HepG2 (cell line): ENCODE measurements at regions not wholly inside any gene's neighbourhood (a gene's known extent, or its start where the extent isn't known, plus 50 kb on each side); places are given as distances from the start of the nearest gene placed in this dataset.

ENCODE experiments used
- E2F2 ChIP-seq: sonication (generic); formaldehyde crosslinking; IDR thresholded peaks from 2 replicates; pipeline ENCODE4 v1.4.0; 2020; ENCODE audit warnings: missing genetic modification reagents, borderline replicate concordance
- FOXA1 ChIP-seq, 2 experiments: fragments of 450-650 bp in 1 of 2; sonication (generic) in 1 of 2; formaldehyde crosslinking in 1 of 2; IDR thresholded peaks; 2 replicates each; pipeline versions ENCODE4 v1.4.0 to v1.6.1; 2016 to 2020; ENCODE audit warnings: missing genetic modification reagents in 1 of 2
- FOXC1 ChIP-seq: sonication (generic); formaldehyde crosslinking; IDR thresholded peaks from 2 replicates; pipeline ENCODE4 v1.8.0; 2022; ENCODE audit warnings: mild to moderate bottlenecking, missing genetic modification reagents, borderline replicate concordance
- FOXM1 ChIP-seq: sonication (generic); formaldehyde crosslinking; IDR thresholded peaks from 2 replicates; pipeline ENCODE4 v1.5.0; 2020; ENCODE audit warnings: missing genetic modification reagents
- JUN ChIP-seq: sonication (generic); formaldehyde crosslinking; IDR thresholded peaks from 2 replicates; pipeline ENCODE4 v1.4.0; 2020; ENCODE audit warnings: mild to moderate bottlenecking, missing genetic modification reagents
- KLF15 ChIP-seq: sonication (generic); formaldehyde crosslinking; IDR thresholded peaks from 2 replicates; pipeline ENCODE4 v1.8.1; 2023; ENCODE audit warnings: borderline replicate concordance, mild to moderate bottlenecking, inconsistent platforms, missing genetic modification reagents, mixed read lengths
- PRDM4 ChIP-seq: sonication (generic); formaldehyde crosslinking; IDR thresholded peaks from 2 replicates; pipeline ENCODE4 v1.9.0; 2021; ENCODE audit warnings: missing genetic modification reagents, borderline replicate concordance
- PREB ChIP-seq: sonication (generic); formaldehyde crosslinking; IDR thresholded peaks from 2 replicates; pipeline ENCODE4 v1.4.0; 2020; ENCODE audit warnings: missing genetic modification reagents
- SRSF9 ChIP-seq: fragments of 200-400 bp; formaldehyde crosslinking; IDR thresholded peaks from 2 replicates; pipeline ENCODE4 v1.6.1; 2018; ENCODE audit warnings: borderline replicate concordance, mild to moderate bottlenecking, low read depth, low read length; ENCODE audit not compliant: insufficient read depth, poor library complexity, severe bottlenecking
- YEATS2 ChIP-seq: sonication (generic); formaldehyde crosslinking; IDR thresholded peaks from 2 replicates; pipeline ENCODE4 v1.4.0; 2020; ENCODE audit warnings: missing genetic modification reagents, borderline replicate concordance
- ZBTB21 ChIP-seq: sonication (generic); formaldehyde crosslinking; IDR thresholded peaks from 2 replicates; pipeline ENCODE4 v1.4.0; 2020; ENCODE audit warnings: missing genetic modification reagents
- ZFAT ChIP-seq: sonication (generic); formaldehyde crosslinking; conservative IDR thresholded peaks from 2 replicates; pipeline ENCODE4 v1.8.1; 2023; ENCODE audit warnings: missing genetic modification reagents, inconsistent platforms
- ZNF510 ChIP-seq: sonication (generic); formaldehyde crosslinking; IDR thresholded peaks from 2 replicates; pipeline ENCODE4 v1.4.0; 2020; ENCODE audit warnings: low read depth, mild to moderate bottlenecking, missing genetic modification reagents
- ZNF512B ChIP-seq: sonication (generic); formaldehyde crosslinking; IDR thresholded peaks from 2 replicates; pipeline ENCODE4 v1.5.1; 2020; ENCODE audit warnings: missing genetic modification reagents, mild to moderate bottlenecking, borderline replicate concordance
- ZNF639 ChIP-seq: conservative IDR thresholded peaks from 2 replicates; pipeline ENCODE4 v1.6.1; 2018; ENCODE audit warnings: missing genetic modification reagents
- ZNF644 ChIP-seq: IDR thresholded peaks from 2 replicates; pipeline ENCODE4 v1.6.1; 2016; ENCODE audit warnings: low read depth
- ZSCAN31 ChIP-seq: sonication (generic); formaldehyde crosslinking; IDR thresholded peaks from 2 replicates; pipeline ENCODE4 v1.5.0; 2020; ENCODE audit warnings: low read depth, mild to moderate bottlenecking, missing genetic modification reagents
- ZSCAN5A ChIP-seq: sonication (generic); formaldehyde crosslinking; IDR thresholded peaks from 2 replicates; pipeline ENCODE4 v1.8.0; 2022; ENCODE audit warnings: mild to moderate bottlenecking, missing genetic modification reagents, borderline replicate concordance

- TF ChIP-seq ZNF512B (CRISPR knock-in tag): no peak
- TF ChIP-seq YEATS2 (CRISPR knock-in tag): no peak
- no peak for TF ChIP-seq ZSCAN5A (CRISPR knock-in tag)
- TF ChIP-seq FOXM1 (CRISPR knock-in tag): no peak
- TF ChIP-seq SRSF9: no peak
- TF ChIP-seq ZNF510 (CRISPR knock-in tag): no peak
- TF ChIP-seq KLF15 (CRISPR knock-in tag): no peak
- no peak for TF ChIP-seq PRDM4 (CRISPR knock-in tag)
- no peak for TF ChIP-seq ZBTB21
- TF ChIP-seq ZSCAN31 (CRISPR knock-in tag): no peak
- TF ChIP-seq PREB: no peak
- no peak for TF ChIP-seq JUN (CRISPR knock-in tag)
- TF ChIP-seq ZNF639 (CRISPR knock-in tag): no peak
- peak; percentile 23; the same call in 1 of the 2 replicates for TF ChIP-seq ZNF644
- no peak for TF ChIP-seq ZFAT
- TF ChIP-seq E2F2 (CRISPR knock-in tag): no peak
- TF ChIP-seq FOXA1 (IDR thresholded peaks at IDR 0.05): 0 out of 2 replicates have a peak, but pooled peaks have one; percentile 5
- TF ChIP-seq FOXA1 (CRISPR knock-in tag; IDR thresholded peaks at IDR 0.05): peak; percentile 66
- TF ChIP-seq FOXC1 (CRISPR knock-in tag): no peak
Observed at GRCh38 chr2:160932960-160933359, 227.3 kb upstream of the TANK start (continued).
